ENCODE measurements at regions not wholly inside any gene's neighbourhood (a gene's known extent, or its start where the extent isn't known, plus 50 kb on each side); places are given as distances from the start of the nearest gene placed in this dataset.

DNA sequence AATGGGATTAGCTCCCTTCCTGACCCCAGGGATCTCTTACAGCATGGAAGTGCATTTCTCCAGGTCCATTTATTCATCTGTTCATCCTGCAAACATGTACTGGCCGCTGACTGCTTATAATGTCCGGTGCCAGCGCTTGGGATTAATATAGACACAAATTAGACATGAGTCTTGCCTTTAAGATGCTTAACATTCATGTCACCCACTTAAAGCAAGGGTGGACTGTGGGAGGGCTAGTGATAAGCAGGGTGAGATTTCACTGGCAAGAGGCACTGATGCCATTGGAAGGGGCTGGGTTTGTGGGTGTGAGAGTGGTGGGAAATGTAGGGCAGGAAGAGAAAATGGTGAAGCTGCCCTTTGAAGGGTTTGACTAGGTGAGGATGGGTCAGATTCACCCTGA is 92.2 kb upstream of the MPHOSPH6 start:
- DNase-seq (ENCODE audit: low read depth, low spot score), result no peak
- no peak overlapping the region for H3K27ac ChIP-seq

DNA sequence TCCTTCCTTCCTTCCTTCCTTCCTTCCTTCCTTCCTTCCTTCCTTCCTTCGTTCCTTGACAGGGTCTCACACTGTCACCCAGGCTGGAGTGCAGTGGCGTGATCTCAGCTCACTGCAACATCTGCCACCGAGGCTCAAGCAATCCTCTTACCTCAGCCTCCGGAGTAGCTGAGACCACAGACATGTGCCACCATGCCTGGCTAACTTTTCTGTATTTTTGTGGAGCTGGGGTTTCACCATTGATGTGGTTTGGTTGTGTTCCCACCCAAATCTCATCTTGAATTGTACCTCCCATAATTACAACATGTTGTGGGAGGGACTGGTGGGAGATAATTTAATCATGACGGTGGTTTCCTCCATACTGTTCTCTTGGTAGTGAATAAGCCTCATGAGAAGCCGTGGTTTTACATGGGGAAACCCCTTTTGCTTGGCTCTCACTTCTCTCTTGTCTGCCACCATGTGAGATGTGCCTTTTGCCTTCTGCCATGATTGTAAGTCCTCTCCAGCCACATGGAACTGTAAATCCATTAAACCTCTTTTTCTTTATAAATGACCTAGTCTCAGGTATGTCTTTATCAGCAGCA is 90.3 kb upstream of the MPHOSPH6 start:
- no peak for DNase-seq (ENCODE audit: low read depth, low spot score)
- no peak overlapping the region for H3K27ac ChIP-seq

DNA sequence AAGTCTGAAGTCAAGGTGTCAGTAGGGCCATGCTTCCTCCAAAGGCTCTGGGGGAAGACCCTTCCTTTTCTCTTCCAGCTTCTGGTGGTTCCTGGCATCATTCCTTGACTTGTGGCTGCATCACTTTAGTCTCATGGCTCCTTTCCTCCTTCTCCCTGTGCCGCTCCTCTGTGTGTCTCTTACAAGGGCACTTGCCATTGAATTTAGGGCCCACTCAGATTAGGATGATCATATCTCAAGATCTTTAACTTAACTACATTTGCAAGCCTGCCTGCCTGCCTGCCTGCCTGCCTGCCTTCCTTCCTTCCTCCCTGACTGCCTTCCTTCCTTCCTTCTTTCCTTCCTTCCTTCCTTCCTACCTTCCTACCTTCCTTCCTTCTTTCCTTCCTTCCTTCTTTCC is 89.7 kb upstream of the MPHOSPH6 start:
- no peak for DNase-seq (ENCODE audit: low read depth, low spot score)
- no peak overlapping the region for H3K27ac ChIP-seq

DNA sequence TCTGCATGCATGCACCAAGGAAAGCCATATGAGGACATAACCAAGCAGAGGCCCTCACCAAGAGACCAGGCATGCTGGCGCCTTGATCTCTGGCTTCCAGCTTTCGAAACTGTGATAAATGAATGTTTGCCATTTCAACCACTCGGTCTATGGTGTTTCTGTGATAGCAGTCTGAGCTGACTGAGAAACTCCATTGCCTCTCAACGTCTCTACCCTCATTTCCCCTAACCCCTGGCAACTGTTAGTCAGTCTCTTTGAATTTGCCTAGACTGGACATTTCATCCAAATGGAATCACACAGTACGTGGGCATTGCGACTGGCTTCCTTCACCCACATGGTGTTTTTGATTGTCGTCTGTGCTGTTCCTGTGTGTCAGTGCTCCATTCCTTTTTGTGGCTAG is 88.0 kb upstream of the MPHOSPH6 start:
- DNase-seq (ENCODE audit: low read depth, low spot score), result no peak
- H3K27ac ChIP-seq, result no peak overlapping the region

DNA sequence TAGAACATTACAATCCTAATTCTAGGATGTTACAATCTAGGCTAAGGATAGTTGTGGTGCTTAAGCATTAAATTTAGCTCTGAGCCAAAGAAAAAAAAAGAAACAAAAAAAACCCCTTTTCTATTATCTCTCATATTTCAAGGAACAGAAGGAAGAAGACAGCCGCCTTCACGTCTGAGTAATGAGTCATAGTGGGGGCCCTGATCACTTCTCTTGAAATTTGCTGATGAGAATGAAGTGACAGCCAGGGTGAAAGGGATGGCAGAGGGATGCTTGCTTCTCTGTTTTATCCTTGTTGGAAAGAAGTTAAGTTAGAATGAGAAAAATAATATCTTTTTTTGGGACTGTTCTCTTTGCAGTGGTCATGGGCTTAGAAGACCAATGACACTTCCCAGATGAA is 82.6 kb upstream of the MPHOSPH6 start:
- H3K27ac ChIP-seq, result no peak overlapping the region

DNA sequence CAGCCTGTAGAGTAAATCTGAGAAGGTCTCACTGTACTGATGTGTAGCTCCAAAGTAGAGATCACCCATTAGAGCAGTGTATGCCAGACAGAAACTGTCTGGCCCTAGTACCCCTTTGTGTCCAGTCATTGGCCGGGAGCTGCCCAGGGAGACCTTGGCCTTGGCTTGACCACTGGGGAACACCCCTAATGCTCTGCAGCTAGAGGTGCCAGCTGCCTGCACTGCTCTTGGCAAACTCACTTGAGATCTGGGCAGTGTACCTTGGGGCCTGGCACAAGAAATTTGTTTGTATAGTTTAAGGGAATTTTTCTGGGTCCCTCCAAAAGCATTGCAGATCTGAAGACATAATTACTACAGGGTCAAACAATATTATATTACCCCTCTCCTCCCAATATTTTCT is 78.7 kb upstream of the MPHOSPH6 start:
- DNase-seq (ENCODE audit: low read depth, low spot score), result no peak

More for the DNA sequence above, 82.6 kb upstream of the MPHOSPH6 start:
- no peak for DNase-seq (ENCODE audit: low read depth, low spot score)

DNA sequence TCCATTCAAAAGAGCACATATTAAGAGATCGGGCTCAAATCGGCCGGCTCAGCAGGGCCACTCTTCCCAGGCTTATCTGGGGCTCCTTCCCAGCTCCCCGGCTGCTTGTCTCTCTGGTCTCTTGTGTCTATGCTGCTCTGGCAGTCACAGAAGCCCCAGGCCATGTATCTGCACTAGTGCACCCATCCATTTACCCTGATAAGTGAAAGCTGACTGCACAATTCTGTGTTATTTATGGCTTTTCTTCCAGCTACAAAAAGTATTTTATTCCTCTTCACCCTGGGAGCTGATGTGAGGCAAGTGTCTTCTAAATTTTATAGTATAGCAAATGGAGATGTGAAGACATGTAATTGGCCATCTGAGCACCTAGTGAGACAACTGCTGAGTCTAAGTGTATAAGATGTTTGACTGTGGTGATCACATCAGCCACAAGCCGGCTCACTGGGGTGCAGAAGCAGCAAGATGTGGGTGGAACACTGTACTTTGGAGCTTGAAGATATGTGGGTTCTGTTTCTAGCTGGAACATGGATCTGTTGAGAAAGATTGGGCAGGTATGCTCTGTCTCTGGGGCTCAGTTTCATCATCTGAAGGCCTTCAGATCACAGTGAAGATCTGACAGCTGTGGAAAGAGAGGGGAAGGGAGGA is 78.1 kb upstream of the MPHOSPH6 start:
- no peak for DNase-seq (ENCODE audit: low read depth, low spot score)

More for the DNA sequence above, 78.7 kb upstream of the MPHOSPH6 start:
- H3K27ac ChIP-seq, result no peak overlapping the region

DNA sequence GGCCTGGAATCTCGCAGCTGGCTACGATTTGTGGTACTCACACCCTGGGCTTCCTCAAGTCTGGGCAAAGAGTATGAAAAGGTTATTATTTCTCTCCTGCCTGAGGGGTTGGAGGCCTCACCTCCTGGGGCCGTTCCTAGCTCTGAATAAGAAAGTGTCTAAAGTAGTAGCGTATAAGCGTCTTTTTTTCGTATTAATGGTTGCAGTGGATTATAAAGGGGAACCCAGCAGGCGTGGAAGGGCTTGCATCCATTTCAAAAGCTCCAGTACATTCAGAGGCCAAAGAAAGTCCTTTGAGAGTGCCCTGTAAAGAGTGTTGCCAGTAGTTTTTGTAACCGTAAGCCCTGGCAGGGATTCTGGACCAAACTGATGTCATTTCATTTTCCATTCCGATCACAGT is 72.2 kb upstream of the MPHOSPH6 start:
- no peak for DNase-seq (ENCODE audit: low read depth, low spot score)
- H3K27ac ChIP-seq, result no peak overlapping the region

More for the DNA sequence above, 78.1 kb upstream of the MPHOSPH6 start:
- H3K27ac ChIP-seq, result no peak overlapping the region

DNA sequence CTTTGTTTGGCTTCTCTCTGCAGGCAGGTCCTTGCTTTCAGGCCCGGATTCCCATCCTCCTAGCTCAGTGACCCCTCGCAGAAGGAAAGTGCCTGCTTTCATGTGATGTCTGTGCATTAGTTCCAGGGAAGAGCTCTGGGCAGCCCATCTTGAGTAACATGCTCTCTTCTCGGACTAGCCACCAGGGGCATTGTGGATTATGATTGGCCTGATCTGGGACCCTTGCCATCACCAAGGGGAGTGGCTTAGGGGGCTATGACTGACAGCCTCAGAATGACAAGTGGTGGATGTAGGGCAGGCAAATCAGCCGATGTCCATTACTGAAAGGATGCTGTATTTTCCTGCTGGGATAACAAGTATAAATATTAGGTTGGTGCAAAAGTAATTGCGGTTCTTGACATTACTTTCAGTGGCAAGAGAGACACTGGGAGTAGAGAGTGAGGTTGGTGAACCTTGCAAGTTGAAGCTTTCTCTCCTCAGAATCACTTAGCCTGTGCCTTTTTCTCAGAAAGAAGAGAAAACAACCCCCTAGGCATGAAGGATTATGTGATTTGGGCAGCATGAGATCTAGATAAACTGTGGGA is 71.5 kb upstream of the MPHOSPH6 start:
- H3K27ac ChIP-seq, result no peak overlapping the region
- no peak for DNase-seq (ENCODE audit: low read depth, low spot score)

DNA sequence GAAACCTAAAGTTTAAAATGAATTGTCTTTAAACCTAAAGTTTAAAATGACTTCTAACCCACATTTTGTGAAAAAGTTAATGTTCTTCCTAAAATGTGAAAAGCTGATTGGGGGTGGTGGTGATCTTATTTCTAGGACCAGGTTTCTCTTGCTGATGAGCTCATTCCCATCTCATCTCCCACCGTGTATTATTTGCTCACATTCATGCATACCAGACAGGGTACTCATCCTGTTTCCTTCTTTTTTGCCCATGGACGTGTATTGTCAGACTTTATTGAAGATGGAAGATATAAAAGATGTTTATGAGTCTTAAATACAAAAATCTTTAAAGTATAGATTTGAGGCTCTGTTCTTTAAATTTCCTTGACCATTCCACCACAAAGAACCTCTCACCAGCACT is 70.1 kb upstream of the MPHOSPH6 start:
- no peak overlapping the region for H3K27ac ChIP-seq
- no peak for DNase-seq (ENCODE audit: low read depth, low spot score)

DNA sequence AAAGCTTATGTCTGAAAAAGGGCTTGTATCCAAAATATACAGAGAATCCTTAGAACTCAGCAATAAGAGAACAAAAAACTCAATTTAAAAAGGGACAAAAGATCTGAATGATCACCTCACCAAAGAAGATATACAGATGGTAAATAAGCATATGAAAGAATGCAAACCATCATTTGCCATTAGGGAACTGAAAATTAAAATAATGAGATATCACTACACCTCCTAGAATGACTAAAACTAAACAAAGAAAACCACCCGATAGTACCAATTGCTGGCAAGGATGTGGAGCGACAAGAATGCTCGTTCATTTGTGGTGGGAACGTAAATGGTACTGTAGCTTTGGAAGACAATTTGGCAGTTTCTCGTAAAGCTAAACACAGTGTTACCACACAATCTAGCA is 66.9 kb upstream of the MPHOSPH6 start:
- H3K27ac ChIP-seq, result no peak overlapping the region
- DNase-seq (ENCODE audit: low read depth, low spot score), result no peak

DNA sequence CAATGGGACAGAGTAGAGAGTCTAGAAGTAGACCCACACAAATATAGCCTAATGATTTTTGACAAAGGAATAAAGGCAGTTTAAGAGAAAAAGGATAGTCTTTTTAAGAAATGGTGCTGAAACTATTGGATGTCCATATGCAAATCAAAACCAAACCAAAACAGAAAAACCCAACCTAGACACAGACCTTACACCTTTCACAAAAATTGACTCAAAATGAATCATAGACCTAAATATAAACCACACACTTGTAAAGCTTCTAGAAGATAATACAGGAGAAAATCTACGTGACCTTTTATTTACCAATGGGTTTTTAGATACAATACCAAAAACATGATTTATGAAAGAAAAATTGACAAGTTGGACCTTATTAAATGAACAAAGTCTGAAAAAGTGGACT is 66.4 kb upstream of the MPHOSPH6 start:
- no peak overlapping the region for H3K27ac ChIP-seq
- no peak for DNase-seq (ENCODE audit: low read depth, low spot score)

DNA sequence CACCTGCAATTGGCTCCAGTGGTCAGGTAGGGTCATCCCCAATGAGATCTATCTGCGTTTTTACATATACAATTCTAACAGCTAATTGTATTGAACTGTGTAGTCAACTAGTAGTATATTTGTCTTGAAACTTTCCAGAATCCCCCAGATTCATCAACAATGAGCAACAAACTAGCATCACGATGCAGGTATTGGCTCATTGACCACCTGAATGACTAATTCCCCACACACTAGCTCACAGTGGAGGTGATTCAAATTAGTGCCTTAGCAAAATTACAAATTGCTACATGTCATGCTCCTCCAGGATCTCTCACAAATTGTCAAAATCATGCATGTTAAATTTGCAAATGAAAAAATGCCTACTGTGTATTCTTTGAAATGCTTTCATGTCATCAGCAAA is 62.8 kb upstream of the MPHOSPH6 start:
- peak; percentile 22 for DNase-seq (ENCODE audit: low read depth, low spot score)
- H3K27ac ChIP-seq, result no peak overlapping the region

DNA sequence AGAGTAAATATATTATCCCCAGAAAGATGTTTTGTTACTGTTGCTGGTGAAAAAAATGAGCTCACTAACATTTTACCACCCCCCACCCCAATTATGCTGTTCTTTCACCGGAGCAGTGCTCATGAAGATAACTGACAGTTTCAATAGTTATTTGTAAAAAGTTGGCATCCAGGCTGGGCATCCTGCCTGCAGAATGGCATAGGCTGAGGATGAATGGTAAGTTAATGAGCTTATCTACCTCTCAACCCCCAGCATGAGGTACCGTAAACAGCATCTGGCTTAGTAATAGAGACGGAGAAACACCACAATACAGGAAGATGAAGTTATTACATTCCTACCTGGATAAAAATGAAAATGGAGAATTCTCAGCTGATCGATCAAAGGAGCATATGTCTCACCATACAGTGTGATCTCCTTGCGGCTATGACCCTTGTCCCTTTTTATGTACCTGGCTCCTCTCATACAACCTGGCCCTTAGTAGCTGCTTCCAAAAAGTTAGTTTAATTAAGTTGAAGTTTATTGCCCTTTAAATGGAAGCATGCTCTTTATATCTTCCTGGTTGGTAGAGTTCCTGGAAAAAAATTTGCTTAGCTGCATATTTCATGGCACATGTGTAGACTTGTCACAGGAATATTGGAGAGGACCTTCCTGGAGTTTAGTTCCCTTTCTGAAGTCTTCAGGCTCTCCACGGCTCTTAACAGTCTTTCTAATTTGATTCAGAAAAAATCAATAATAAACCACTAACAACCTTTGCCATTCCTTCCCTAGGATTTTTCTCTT is 61.2 kb upstream of the MPHOSPH6 start:
- H3K27ac ChIP-seq, result peak overlapping the region; percentile 45
- no peak for DNase-seq (ENCODE audit: low read depth, low spot score)

DNA sequence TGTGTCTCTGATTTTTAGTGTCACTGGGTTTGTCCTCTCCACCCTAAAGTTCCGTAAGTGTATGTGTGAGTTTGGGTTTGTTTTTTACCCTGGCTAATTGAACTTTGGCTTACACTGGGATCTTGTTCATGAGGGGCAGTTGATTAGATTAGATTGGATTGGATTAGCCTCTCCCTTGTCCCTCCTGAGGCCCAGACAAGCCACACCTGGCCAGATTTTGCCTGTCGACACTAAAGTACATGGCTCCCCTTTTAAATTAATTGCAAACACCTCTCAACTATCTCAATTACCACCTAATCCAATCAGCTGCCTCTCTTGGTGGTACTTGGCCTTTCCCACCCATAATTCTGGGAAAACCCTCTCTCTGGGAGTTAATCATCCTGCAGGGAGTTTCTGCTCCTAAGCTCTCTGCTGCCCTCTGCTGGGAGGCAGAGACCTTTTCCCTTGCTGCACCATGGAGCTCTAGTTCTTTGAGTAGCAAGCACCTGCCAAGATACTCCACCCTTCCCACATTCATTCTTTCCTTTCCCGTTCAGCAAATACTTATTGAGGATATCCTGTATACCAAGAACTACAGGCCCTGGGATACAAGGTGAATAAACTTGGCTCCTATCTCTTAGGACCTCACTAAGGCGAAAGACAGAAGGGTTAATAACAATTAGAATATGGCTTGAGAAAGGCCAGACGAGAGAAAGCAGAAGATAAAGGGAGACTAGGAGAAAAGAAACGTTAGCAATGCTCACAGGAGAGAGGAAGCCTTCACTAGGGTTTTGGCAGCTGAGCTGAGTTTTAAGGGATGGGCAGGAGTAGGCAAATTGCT is 60.0 kb upstream of the MPHOSPH6 start:
- peak; percentile 24 for DNase-seq (ENCODE audit: low read depth, low spot score)

DNA sequence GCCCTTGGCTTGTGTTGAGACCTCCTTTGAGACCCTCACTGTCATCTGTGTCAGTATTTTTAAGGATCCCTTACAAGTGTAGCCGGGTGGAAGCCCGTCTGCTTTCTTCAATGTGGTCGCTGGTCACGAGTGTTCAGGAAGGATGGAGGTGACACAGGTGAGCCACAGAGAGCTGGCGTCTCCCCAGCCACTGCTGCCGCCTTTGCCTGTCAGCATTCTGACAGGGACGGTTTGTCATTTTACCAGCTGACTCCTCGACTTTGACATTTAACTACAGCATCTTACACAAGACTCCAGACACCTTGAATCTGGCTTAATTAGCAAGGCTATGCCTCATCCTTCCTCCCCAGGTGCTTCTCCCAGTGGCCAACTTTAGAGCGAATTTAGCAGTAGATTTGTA is 56.3 kb upstream of the MPHOSPH6 start:
- DNase-seq (ENCODE audit: low read depth, low spot score), result no peak
- H3K27ac ChIP-seq, result no peak overlapping the region

More for the DNA sequence above, 60.0 kb upstream of the MPHOSPH6 start:
- H3K27ac ChIP-seq, result no peak overlapping the region

DNA sequence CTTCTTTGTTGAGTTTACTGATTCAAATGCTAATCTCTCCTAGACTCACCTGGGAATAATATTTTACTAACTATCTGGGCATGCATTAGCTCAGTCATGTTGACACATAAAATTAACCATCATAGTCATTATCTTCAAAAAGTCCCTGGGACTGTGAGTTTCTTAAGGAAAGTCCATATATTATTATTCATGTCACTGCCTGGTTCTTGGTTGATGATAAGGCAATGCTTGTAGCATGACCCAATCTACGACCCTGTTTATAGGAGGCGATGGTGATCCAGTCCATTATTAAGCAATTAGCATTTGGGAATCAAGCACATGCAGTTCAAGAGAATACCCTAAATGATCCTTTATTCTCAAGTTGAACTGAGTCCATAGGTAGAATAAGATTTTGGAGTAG is 54.8 kb upstream of the MPHOSPH6 start:
- no peak for DNase-seq (ENCODE audit: low read depth, low spot score)
- H3K27ac ChIP-seq, result no peak overlapping the region

DNA sequence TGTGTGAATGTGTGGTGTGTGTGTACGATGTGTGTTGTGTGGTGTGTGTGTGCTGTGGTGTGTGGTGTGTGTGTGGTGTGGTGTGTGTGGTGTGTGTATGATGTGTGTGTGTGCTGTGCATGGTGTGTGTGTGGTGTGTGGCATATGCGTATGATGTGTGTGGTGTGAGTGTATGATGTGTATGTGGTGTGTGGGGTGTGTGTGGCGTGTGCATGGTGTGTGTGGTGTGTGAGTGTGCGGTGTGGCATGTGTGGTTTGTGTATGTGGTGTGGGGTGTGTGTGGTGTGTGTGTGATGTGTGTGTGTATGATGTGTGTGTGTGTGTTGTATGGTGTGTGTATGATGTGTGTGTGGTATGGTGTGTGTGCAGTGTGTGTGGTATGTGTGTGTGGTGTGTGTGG is 50.5 kb upstream of the MPHOSPH6 start:
- no peak overlapping the region for H3K27ac ChIP-seq
- DNase-seq (ENCODE audit: low read depth, low spot score), result no peak

Measured in epithelial cell of prostate (primary cell).